ENCODE measurements at regions not wholly inside any gene's neighbourhood (a gene's known extent, or its start where the extent isn't known, plus 50 kb on each side); places are given as distances from the start of the nearest gene placed in this dataset.
A peak's percentile ranks its signal among the peaks of the same experiment; 100 is the strongest.

DNA sequence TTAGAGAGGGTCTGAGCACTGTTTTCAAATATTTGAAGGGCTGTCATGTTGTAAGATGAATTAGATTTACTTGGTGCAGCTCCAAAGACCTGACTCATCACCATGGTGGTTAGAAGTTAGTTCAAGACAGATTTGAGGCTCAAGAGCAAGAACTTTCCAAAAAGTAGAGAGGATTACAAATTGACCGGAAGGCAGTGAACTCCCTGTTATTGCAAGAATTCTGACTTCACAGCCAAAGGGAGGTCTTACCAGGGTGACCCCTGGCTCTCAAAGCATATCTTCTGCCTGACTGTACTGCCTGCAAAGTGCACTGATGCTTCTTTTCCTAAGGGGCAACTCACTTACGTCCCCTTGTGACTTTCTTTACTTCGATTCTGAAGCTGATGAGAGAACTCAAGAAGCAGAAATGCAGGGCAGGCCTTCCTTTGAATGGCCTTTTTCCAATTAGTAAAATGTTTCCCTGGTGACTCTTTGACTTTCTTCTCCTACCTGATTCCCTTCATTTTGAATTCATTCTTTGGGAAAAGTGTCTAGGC, 86.4 kb downstream of the NAV1 start (continued):
- TF ChIP-seq, protein P1, sequence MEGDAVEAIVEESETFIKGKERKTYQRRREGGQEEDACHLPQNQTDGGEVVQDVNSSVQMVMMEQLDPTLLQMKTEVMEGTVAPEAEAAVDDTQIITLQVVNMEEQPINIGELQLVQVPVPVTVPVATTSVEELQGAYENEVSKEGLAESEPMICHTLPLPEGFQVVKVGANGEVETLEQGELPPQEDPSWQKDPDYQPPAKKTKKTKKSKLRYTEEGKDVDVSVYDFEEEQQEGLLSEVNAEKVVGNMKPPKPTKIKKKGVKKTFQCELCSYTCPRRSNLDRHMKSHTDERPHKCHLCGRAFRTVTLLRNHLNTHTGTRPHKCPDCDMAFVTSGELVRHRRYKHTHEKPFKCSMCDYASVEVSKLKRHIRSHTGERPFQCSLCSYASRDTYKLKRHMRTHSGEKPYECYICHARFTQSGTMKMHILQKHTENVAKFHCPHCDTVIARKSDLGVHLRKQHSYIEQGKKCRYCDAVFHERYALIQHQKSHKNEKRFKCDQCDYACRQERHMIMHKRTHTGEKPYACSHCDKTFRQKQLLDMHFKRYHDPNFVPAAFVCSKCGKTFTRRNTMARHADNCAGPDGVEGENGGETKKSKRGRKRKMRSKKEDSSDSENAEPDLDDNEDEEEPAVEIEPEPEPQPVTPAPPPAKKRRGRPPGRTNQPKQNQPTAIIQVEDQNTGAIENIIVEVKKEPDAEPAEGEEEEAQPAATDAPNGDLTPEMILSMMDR (conservative IDR thresholded peaks at IDR 0.05; ENCODE audit: low read depth in 2 of 2), result 0 out of 4 replicates have a peak, but pooled peaks of 1 of the 2 experiments have one; percentile 3
- no peak for TF ChIP-seq EZH2 (IDR thresholded peaks at IDR 0.05; ENCODE audit: low read depth, unreplicated experiment)

DNA sequence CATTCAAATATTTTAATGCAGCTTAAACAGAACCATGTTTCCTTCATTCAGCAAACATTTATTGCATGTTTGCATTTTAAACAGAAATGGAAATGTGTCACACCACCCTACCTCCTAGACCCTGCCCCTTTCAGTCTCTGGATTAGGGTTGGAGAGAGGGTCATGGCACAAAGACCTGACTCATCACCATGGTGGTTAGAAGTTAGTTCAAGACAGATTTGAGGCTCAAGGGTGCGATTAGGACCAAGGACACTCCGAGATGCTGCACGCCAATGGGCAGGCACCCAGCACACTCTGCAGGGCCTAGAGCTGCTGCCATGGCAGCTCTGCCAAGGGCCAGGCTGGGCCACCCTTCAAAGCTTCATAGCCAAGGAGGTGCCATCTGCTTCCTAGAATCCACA, 86.9 kb downstream of the NAV1 start:
- 0 out of 2 replicates have a peak, but pooled peaks cover 5% of the 10 kb centered on the region for H3K9me2 ChIP-seq (ENCODE audit: insufficient read depth)
- no peak overlapping the region for H2AFZ ChIP-seq
- TF ChIP-seq, protein P1 (conservative IDR thresholded peaks at IDR 0.05; ENCODE audit: low read depth in 2 of 2), result no peak
- TF ChIP-seq STAT1 (IDR thresholded peaks at IDR 0.05; ENCODE audit: unreplicated experiment) (no peak), EZH2 (IDR thresholded peaks at IDR 0.05; ENCODE audit: low read depth, unreplicated experiment) (no peak), EZH2phosphoT487 (IDR thresholded peaks at IDR 0.05; ENCODE audit: unreplicated experiment) (no peak), CREB1 (CRISPR knock-in tag; IDR thresholded peaks at IDR 0.05; ENCODE audit: low read depth) (no peak), POLR2AphosphoS5 (IDR thresholded peaks at IDR 0.05; ENCODE audit: low read depth) (no peak)
- TF ChIP-seq, protein P2, sequence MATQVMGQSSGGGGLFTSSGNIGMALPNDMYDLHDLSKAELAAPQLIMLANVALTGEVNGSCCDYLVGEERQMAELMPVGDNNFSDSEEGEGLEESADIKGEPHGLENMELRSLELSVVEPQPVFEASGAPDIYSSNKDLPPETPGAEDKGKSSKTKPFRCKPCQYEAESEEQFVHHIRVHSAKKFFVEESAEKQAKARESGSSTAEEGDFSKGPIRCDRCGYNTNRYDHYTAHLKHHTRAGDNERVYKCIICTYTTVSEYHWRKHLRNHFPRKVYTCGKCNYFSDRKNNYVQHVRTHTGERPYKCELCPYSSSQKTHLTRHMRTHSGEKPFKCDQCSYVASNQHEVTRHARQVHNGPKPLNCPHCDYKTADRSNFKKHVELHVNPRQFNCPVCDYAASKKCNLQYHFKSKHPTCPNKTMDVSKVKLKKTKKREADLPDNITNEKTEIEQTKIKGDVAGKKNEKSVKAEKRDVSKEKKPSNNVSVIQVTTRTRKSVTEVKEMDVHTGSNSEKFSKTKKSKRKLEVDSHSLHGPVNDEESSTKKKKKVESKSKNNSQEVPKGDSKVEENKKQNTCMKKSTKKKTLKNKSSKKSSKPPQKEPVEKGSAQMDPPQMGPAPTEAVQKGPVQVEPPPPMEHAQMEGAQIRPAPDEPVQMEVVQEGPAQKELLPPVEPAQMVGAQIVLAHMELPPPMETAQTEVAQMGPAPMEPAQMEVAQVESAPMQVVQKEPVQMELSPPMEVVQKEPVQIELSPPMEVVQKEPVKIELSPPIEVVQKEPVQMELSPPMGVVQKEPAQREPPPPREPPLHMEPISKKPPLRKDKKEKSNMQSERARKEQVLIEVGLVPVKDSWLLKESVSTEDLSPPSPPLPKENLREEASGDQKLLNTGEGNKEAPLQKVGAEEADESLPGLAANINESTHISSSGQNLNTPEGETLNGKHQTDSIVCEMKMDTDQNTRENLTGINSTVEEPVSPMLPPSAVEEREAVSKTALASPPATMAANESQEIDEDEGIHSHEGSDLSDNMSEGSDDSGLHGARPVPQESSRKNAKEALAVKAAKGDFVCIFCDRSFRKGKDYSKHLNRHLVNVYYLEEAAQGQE (IDR thresholded peaks at IDR 0.05; ENCODE audit: unreplicated experiment), result no peak
- H3K27ac Mint-ChIP-seq, result no peak overlapping the region
- no peak overlapping the region for H3K27ac ChIP-seq (ENCODE audit: low read depth)
- H3K36me3 ChIP-seq (ENCODE audit: insufficient read depth), result no peaks in the 10 kb centered on the region
- H3K36me3 Mint-ChIP-seq (ENCODE audit: low read depth), result no peaks in the 10 kb centered on the region
- H3F3A ChIP-seq (replicated peaks; ENCODE audit: low read depth), result no peaks in the 10 kb centered on the region
- H3K4me1 ChIP-seq (ENCODE audit: insufficient read depth), result peaks cover 13% of the 10 kb centered on the region
- H3K4me3 Mint-ChIP-seq, result no peak overlapping the region
- no peaks in the 10 kb centered on the region for H3K27me3 ChIP-seq (ENCODE audit: insufficient read depth)
- no peak overlapping the region for H3K4me3 ChIP-seq
- H4K20me1 ChIP-seq (replicated peaks; ENCODE audit: insufficient read depth), result no peaks in the 10 kb centered on the region
- DNase-seq (ENCODE audit: low spot score) (no peak), ATAC-seq (no peak)
- H3K9me3 Mint-ChIP-seq, result no peaks in the 10 kb centered on the region
- H3K79me2 ChIP-seq (replicated peaks; ENCODE audit: insufficient read depth), result no peaks in the 10 kb centered on the region
- peaks cover 7% of the 10 kb centered on the region for H3K27me3 Mint-ChIP-seq (ENCODE audit: insufficient read depth, low read depth, poor library complexity)
- no peak overlapping the region for H3K4me2 ChIP-seq
- H3K4me1 Mint-ChIP-seq, result peaks cover 29% of the 10 kb centered on the region
